DOHH2 (cell line): ENCODE measurements at regions not wholly inside any gene's neighbourhood (a gene's known extent, or its start where the extent isn't known, plus 50 kb on each side); places are given as distances from the start of the nearest gene placed in this dataset.

Source experiments
- H3F3A ChIP-seq: fragments of 200-600 bp; sonication (generic), shearing (Covaris generic); 2 replicates; pipeline ENCODE4 v1.6.0; 2016; ENCODE audit warnings: antibody characterized with exemption, mild to moderate bottlenecking; ENCODE audit not compliant: control insufficient read depth, insufficient read depth
- H3K27ac ChIP-seq: fragments of 200-600 bp; sonication (generic); 2 replicates; pipeline ENCODE4 v1.5.1; 2014; ENCODE audit warnings: low read depth, mild to moderate bottlenecking, low read length, moderate library complexity
- H3K27me3 ChIP-seq: fragments of 200-600 bp; sonication (generic); 2 replicates; pipeline ENCODE4 v1.6.1; 2014; ENCODE audit warnings: mild to moderate bottlenecking, low read length, mixed read lengths; ENCODE audit not compliant: control insufficient read depth
- H3K36me3 ChIP-seq: fragments of 200-600 bp; sonication (generic); 2 replicates; pipeline ENCODE4 v1.6.1; 2014; ENCODE audit warnings: mild to moderate bottlenecking, low read length, moderate library complexity, mixed read lengths; ENCODE audit not compliant: control insufficient read depth
- H3K4me1 ChIP-seq: fragments of 200-600 bp; sonication (generic); 2 replicates; pipeline ENCODE4 v1.6.1; 2014; ENCODE audit warnings: mild to moderate bottlenecking, low read length, mixed read lengths; ENCODE audit not compliant: control insufficient read depth
- H3K4me2 ChIP-seq: fragments of 200-600 bp; sonication (generic); 2 replicates; pipeline ENCODE4 v1.6.0; 2014; ENCODE audit warnings: mild to moderate bottlenecking, low read length, moderate library complexity
- H3K4me3 ChIP-seq: fragments of 200-600 bp; sonication (generic); 2 replicates; pipeline ENCODE4 v1.5.1; 2014; ENCODE audit warnings: mild to moderate bottlenecking, low read length, mixed read lengths
- H3K79me2 ChIP-seq: fragments of 200-600 bp; sonication (generic); 2 replicates; pipeline ENCODE4 v1.6.1; 2014; ENCODE audit warnings: mild to moderate bottlenecking, low read length, mixed read lengths; ENCODE audit not compliant: control insufficient read depth
- H3K9me2 ChIP-seq: fragments of 200-600 bp; sonication (generic); replicated peaks from 2 replicates; pipeline ENCODE4 v1.6.1; 2014; ENCODE audit warnings: mild to moderate bottlenecking, low read length, mixed read lengths; ENCODE audit not compliant: control insufficient read depth
- H3K9me3 ChIP-seq: fragments of 200-600 bp; sonication (generic); 2 replicates; pipeline ENCODE4 v1.6.1; 2014; ENCODE audit warnings: antibody characterized with exemption, low read length, mixed read lengths; ENCODE audit not compliant: control insufficient read depth, insufficient read depth
- H4K20me1 ChIP-seq: fragments of 200-600 bp; sonication (generic); 2 replicates; pipeline ENCODE4 v1.6.0; 2014; ENCODE audit warnings: low read depth, mild to moderate bottlenecking, antibody characterized with exemption, low read length, moderate library complexity; ENCODE audit not compliant: control insufficient read depth, insufficient read depth
- CTCF ChIP-seq: fragments of 200-600 bp; sonication (generic); IDR thresholded peaks from one replicate; pipeline ENCODE4 v1.5.1; 2014; ENCODE audit warnings: antibody characterized with exemption, mild to moderate bottlenecking, low read depth, low read length; ENCODE audit not compliant: poor library complexity, severe bottlenecking
- EZH2phosphoT487 ChIP-seq: fragments of 200-600 bp; sonication (generic); IDR thresholded peaks from 2 replicates; pipeline ENCODE4 v1.6.1; 2017; ENCODE audit warnings: borderline replicate concordance, mild to moderate bottlenecking, antibody characterized with exemption, low read length, moderate library complexity, mixed read lengths

GRCh38 chr1:47675721-47676120 lies 237.9 kb downstream of the FOXD2 start:
- Histone ChIP-seq H4K20me1 (no peaks in the 10 kb centered on the region), H3K9me2 (no peaks in the 10 kb centered on the region), H3K4me1 (no peaks in the 10 kb centered on the region), H3F3A (no peaks in the 10 kb centered on the region), H3K4me2 (no peak overlapping the region), H3K79me2 (no peaks in the 10 kb centered on the region), H3K27me3 (no peaks in the 10 kb centered on the region), H3K36me3 (no peaks in the 10 kb centered on the region), H3K4me3 (no peak overlapping the region), H3K27ac (no peak overlapping the region), H3K9me3 (no peaks in the 10 kb centered on the region)
- TF ChIP-seq CTCF = no peak
- no peak for TF ChIP-seq EZH2phosphoT487

GRCh38 chr1:47676311-47677054 lies 238.6 kb downstream of the FOXD2 start:
- no peak for TF ChIP-seq EZH2phosphoT487
- TF ChIP-seq CTCF = no peak
- Histone ChIP-seq H4K20me1 (no peaks in the 10 kb centered on the region), H3K4me1 (no peaks in the 10 kb centered on the region), H3K79me2 (no peaks in the 10 kb centered on the region), H3F3A (no peaks in the 10 kb centered on the region), H3K9me3 (no peaks in the 10 kb centered on the region), H3K9me2 (no peaks in the 10 kb centered on the region), H3K36me3 (no peaks in the 10 kb centered on the region), H3K27ac (no peak overlapping the region), H3K27me3 (no peaks in the 10 kb centered on the region), H3K4me3 (no peak overlapping the region), H3K4me2 (no peak overlapping the region)

GRCh38 chr1:47677241-47677940 lies 239.5 kb downstream of the FOXD2 start:
- Histone ChIP-seq H3K27me3 (no peaks in the 10 kb centered on the region), H4K20me1 (no peaks in the 10 kb centered on the region), H3K27ac (no peak overlapping the region), H3K9me2 (no peaks in the 10 kb centered on the region), H3K4me2 (no peak overlapping the region), H3F3A (no peaks in the 10 kb centered on the region), H3K4me3 (no peak overlapping the region), H3K4me1 (no peaks in the 10 kb centered on the region), H3K79me2 (no peaks in the 10 kb centered on the region), H3K36me3 (no peaks in the 10 kb centered on the region), H3K9me3 (no peaks in the 10 kb centered on the region)
- no peak for TF ChIP-seq EZH2phosphoT487
- TF ChIP-seq CTCF = no peak
